Lower leg skin (tissue), 3 donors: ENCODE measurements at regions not wholly inside any gene's neighbourhood (a gene's known extent, or its start where the extent isn't known, plus 50 kb on each side); places are given as distances from the start of the nearest gene placed in this dataset.

Source experiments
- POLR2A ChIP-seq, 2 donors: fragments of 450-650 bp; IDR thresholded peaks; one replicate each; pipeline ENCODE4 v1.6.1; 2016 to 2017; ENCODE audit warnings: antibody characterized with exemption in 2 of 2, mild to moderate bottlenecking in 1 of 2, moderate library complexity in 1 of 2
- TF ChIP-seq, protein P1 (sequence below), 3 donors: fragments of 450-650 bp; IDR thresholded peaks; one replicate each; pipeline ENCODE4 v1.5.1; 2016; ENCODE audit warnings: antibody characterized with exemption in 3 of 3, mild to moderate bottlenecking in 3 of 3, moderate library complexity in 2 of 3

GRCh38 chr10:2798336-2799022 is 268.9 kb upstream of the PFKP start:
- TF ChIP-seq POLR2A (IDR thresholded peaks at IDR 0.05): no peak
- TF ChIP-seq, protein P1, sequence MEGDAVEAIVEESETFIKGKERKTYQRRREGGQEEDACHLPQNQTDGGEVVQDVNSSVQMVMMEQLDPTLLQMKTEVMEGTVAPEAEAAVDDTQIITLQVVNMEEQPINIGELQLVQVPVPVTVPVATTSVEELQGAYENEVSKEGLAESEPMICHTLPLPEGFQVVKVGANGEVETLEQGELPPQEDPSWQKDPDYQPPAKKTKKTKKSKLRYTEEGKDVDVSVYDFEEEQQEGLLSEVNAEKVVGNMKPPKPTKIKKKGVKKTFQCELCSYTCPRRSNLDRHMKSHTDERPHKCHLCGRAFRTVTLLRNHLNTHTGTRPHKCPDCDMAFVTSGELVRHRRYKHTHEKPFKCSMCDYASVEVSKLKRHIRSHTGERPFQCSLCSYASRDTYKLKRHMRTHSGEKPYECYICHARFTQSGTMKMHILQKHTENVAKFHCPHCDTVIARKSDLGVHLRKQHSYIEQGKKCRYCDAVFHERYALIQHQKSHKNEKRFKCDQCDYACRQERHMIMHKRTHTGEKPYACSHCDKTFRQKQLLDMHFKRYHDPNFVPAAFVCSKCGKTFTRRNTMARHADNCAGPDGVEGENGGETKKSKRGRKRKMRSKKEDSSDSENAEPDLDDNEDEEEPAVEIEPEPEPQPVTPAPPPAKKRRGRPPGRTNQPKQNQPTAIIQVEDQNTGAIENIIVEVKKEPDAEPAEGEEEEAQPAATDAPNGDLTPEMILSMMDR (IDR thresholded peaks at IDR 0.05): no peak
